Neuronal stem cell (in vitro differentiated cells): ENCODE measurements at regions not wholly inside any gene's neighbourhood (a gene's known extent, or its start where the extent isn't known, plus 50 kb on each side); places are given as distances from the start of the nearest gene placed in this dataset.
A peak's percentile ranks its signal among the peaks of the same experiment; 100 is the strongest.

ENCODE experiments used
- DNase-seq: peaks from one replicate; pipeline ENCODE4 v3.0.0-alpha.2; 2013; ENCODE audit warnings: low spot score
- H2AFZ ChIP-seq: one replicate; pipeline ENCODE4 v1.6.1; 2013; ENCODE audit warnings: mild to moderate bottlenecking, low read length, inconsistent platforms
- H2AK5ac ChIP-seq: 2 replicates; pipeline ENCODE4 v1.6.1; 2013; ENCODE audit warnings: low read depth, mild to moderate bottlenecking, inconsistent platforms, low read length, moderate library complexity, mixed read lengths
- H2BK120ac ChIP-seq: 2 replicates; pipeline ENCODE4 v1.6.1; 2013; ENCODE audit warnings: low read depth, mild to moderate bottlenecking, inconsistent platforms, low read length, moderate library complexity, mixed read lengths
- H2BK12ac ChIP-seq: one replicate; pipeline ENCODE4 v1.6.1; 2013; ENCODE audit warnings: low read length, inconsistent platforms
- H2BK15ac ChIP-seq: 2 replicates; pipeline ENCODE4 v1.6.1; 2013; ENCODE audit warnings: mild to moderate bottlenecking, low read length, inconsistent platforms, mixed read lengths
- H2BK5ac ChIP-seq: one replicate; pipeline ENCODE4 v1.6.1; 2013; ENCODE audit warnings: inconsistent platforms, mild to moderate bottlenecking, low read length, moderate library complexity
- H3K14ac ChIP-seq: one replicate; pipeline ENCODE4 v1.6.1; 2013; ENCODE audit warnings: low read length, inconsistent platforms
- H3K18ac ChIP-seq: 2 replicates; pipeline ENCODE4 v1.6.1; 2013; ENCODE audit warnings: low read length, inconsistent platforms
- H3K23ac ChIP-seq: 2 replicates; pipeline ENCODE4 v1.6.1; 2013; ENCODE audit warnings: low read depth, mild to moderate bottlenecking, mixed read lengths, low read length, inconsistent platforms; ENCODE audit not compliant: poor library complexity
- H3K27ac ChIP-seq: replicated peaks from 3 replicates; pipeline ENCODE4 v1.5.1; 2013; ENCODE audit warnings: low read length, inconsistent platforms
- H3K27me3 ChIP-seq, 3 experiments: 2 replicates each; pipeline ENCODE4 v1.6.1; 2013; ENCODE audit warnings: low read length in 3 of 3, mild to moderate bottlenecking in 2 of 3, inconsistent platforms in 1 of 3, low read depth in 1 of 3, mixed read lengths in 1 of 3, moderate library complexity in 1 of 3; ENCODE audit not compliant: control insufficient read depth in 3 of 3, insufficient read depth in 3 of 3
- H3K36me3 ChIP-seq, 2 donors: replicated peaks in 1 of 2; 2 replicates each; pipeline ENCODE4 v1.6.1; 2013; ENCODE audit warnings: low read length in 2 of 2; ENCODE audit not compliant: control insufficient read depth in 2 of 2, insufficient read depth in 2 of 2
- H3K4ac ChIP-seq: 2 replicates; pipeline ENCODE4 v1.6.1; 2013; ENCODE audit warnings: inconsistent platforms, mild to moderate bottlenecking, low read length, moderate library complexity
- H3K4me1 ChIP-seq, 2 donors: 1 replicate in 1 of 2; 2 replicates in 1 of 2; pipeline ENCODE4 v1.6.1; 2013; ENCODE audit warnings: low read length in 2 of 2, low read depth in 1 of 2; ENCODE audit not compliant: control insufficient read depth in 2 of 2, insufficient read depth in 1 of 2
- H3K4me2 ChIP-seq: one replicate; pipeline ENCODE4 v1.6.1; 2013; ENCODE audit warnings: mild to moderate bottlenecking, low read length, inconsistent platforms; ENCODE audit not compliant: insufficient read depth, poor library complexity, severe bottlenecking
- H3K4me3 ChIP-seq, 2 donors: 2 replicates each; pipeline ENCODE4 v1.5.1; 2013; ENCODE audit warnings: low read length in 2 of 2, mild to moderate bottlenecking in 2 of 2, inconsistent platforms in 1 of 2, moderate library complexity in 1 of 2
- H3K79me1 ChIP-seq: one replicate; pipeline ENCODE4 v1.6.1; 2013; ENCODE audit warnings: low read depth, mild to moderate bottlenecking, inconsistent platforms, low read length, moderate library complexity
- H3K9ac ChIP-seq: one replicate; pipeline ENCODE4 v1.6.1; 2013; ENCODE audit warnings: mild to moderate bottlenecking, low read depth, low read length, inconsistent platforms; ENCODE audit not compliant: poor library complexity
- H3K9me3 ChIP-seq, 2 donors: replicated peaks in 1 of 2; 2 replicates each; pipeline versions ENCODE3 to v1.6.1; 2013; ENCODE audit warnings: low read length in 2 of 2, mild to moderate bottlenecking in 2 of 2, inconsistent platforms in 1 of 2, low read depth in 1 of 2, mixed read lengths in 1 of 2, moderate library complexity in 1 of 2; ENCODE audit not compliant: control insufficient read depth in 2 of 2, insufficient read depth in 1 of 2
- H4K8ac ChIP-seq: one replicate; pipeline ENCODE4 v1.6.1; 2013; ENCODE audit warnings: low read depth, mild to moderate bottlenecking, inconsistent platforms, low read length, moderate library complexity
- H4K91ac ChIP-seq: one replicate; pipeline ENCODE4 v1.6.1; 2013; ENCODE audit warnings: low read length, low read depth, mild to moderate bottlenecking, inconsistent platforms; ENCODE audit not compliant: poor library complexity
- WGBS, 2 donors: extraction: QIAGEN DNeasy Blood & Tissue Kit; methylation state at CpG; one replicate each; pipeline ENCODE4 v1.1.7; 2013; ENCODE audit warnings: missing lambda C conversion rate in 2 of 2, mixed read lengths in 1 of 2; ENCODE audit not compliant: insufficient read length in 2 of 2, insufficient replicate concordance in 1 of 2; ENCODE audit errors: extremely low coverage in 2 of 2; 5-methylcytosine and 5-hydroxymethylcytosine counted together

DNA sequence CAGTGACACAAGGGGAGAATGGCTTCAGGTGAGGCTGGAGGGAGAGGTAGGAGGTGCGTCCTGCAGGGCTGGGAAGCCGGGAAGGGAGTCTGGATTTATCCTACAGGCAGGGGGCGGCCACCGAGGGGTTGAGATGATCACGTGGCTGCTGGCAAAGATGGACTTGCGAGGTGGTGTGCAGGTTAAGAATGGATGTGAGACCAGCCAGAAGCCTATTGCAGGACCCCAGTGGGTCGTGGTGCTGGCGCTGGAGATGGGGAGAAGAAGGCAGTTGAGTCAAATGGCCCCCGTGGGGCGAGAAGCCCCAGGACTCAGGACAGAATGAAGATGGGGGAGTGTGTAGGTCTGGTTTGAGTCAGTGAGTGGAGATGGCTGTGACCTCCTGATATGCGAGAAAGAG lies 183.1 kb downstream of the FAM43A start:
- H3K79me1 ChIP-seq = no peaks in the 10 kb centered on the region
- no peak overlapping the region for H3K9ac ChIP-seq
- H3K23ac ChIP-seq = no peak overlapping the region
- no peak overlapping the region for H3K4me3 ChIP-seq
- no peak overlapping the region for H2AFZ ChIP-seq
- H2AK5ac ChIP-seq = no peak overlapping the region
- H3K4ac ChIP-seq = no peak overlapping the region
- no peak overlapping the region for H2BK12ac ChIP-seq
- H3K27ac ChIP-seq = no peak overlapping the region
- no peak overlapping the region for H2BK120ac ChIP-seq
- no peak overlapping the region for H3K14ac ChIP-seq
- H2BK5ac ChIP-seq = no peak overlapping the region
- no peak for DNase-seq
- WGBS, 2 donors = no CpG with 5 or more reads among the region's 11 CpGs
- H3K36me3 ChIP-seq = no peaks in the 10 kb centered on the region
- H3K4me1 ChIP-seq = peaks cover 2 to 7% of the 10 kb centered on the region in 2 donors
- H3K18ac ChIP-seq = no peak overlapping the region
- H3K9me3 ChIP-seq = peaks cover 0 to 4% of the 10 kb centered on the region in 2 donors
- no peaks in the 10 kb centered on the region for H3K27me3 ChIP-seq
- no peak overlapping the region for H4K8ac ChIP-seq
- no peak overlapping the region for H3K4me2 ChIP-seq
- no peak overlapping the region for H2BK15ac ChIP-seq
- H4K91ac ChIP-seq = no peak overlapping the region

DNA sequence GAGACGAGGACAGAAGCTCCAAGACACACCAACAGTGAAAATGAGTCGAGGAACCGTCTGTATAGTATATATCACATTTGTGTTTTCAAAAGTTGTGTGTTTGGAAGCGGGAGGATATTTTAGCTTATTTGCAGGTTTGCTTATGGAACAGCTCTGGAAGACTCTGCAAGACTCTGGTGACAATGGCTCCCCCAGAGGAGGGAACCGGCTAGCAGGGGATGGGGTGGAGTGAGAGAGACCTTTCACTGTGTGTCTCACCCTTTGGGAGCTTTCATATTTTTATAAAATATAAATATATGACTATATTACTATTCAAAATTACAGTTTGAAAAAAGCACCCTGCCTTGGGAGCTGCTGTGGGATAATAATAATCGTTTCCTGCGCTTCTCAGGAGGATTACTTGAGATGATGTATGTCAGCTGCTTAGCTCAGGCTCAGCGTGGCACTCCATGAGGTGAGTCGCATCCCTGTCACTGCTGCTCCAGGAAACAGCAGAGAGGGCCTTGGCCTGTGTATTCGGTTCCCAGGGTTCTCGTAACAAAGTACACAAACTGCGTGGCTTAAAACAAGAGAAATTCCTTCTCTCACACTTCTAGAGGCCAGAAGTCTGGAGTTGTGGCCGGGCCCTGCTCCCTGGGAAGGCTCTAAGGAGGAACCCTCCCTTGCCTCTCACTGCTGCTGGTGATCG lies 183.9 kb downstream of the FAM43A start:
- H3K18ac ChIP-seq = no peak overlapping the region
- DNase-seq = no peak
- no peak overlapping the region for H3K27ac ChIP-seq
- no peaks in the 10 kb centered on the region for H3K79me1 ChIP-seq
- peaks cover 2 to 7% of the 10 kb centered on the region in 2 donors for H3K4me1 ChIP-seq
- H4K91ac ChIP-seq = no peak overlapping the region
- no peak overlapping the region for H2BK15ac ChIP-seq
- no peak overlapping the region for H3K23ac ChIP-seq
- H2AFZ ChIP-seq = no peak overlapping the region
- H3K4ac ChIP-seq = no peak overlapping the region
- H2BK5ac ChIP-seq = no peak overlapping the region
- no peak overlapping the region for H3K4me3 ChIP-seq
- no peak overlapping the region for H3K9ac ChIP-seq
- no peak overlapping the region for H3K4me2 ChIP-seq
- H3K9me3 ChIP-seq = peaks cover 0 to 4% of the 10 kb centered on the region in 2 donors
- H2BK12ac ChIP-seq = no peak overlapping the region
- H3K36me3 ChIP-seq = no peaks in the 10 kb centered on the region
- H3K27me3 ChIP-seq = no peaks in the 10 kb centered on the region
- H2AK5ac ChIP-seq = no peak overlapping the region
- H2BK120ac ChIP-seq = no peak overlapping the region
- H3K14ac ChIP-seq = no peak overlapping the region
- H4K8ac ChIP-seq = no peak overlapping the region
- WGBS, 2 donors = no CpG with 5 or more reads among the region's 14 CpGs

DNA sequence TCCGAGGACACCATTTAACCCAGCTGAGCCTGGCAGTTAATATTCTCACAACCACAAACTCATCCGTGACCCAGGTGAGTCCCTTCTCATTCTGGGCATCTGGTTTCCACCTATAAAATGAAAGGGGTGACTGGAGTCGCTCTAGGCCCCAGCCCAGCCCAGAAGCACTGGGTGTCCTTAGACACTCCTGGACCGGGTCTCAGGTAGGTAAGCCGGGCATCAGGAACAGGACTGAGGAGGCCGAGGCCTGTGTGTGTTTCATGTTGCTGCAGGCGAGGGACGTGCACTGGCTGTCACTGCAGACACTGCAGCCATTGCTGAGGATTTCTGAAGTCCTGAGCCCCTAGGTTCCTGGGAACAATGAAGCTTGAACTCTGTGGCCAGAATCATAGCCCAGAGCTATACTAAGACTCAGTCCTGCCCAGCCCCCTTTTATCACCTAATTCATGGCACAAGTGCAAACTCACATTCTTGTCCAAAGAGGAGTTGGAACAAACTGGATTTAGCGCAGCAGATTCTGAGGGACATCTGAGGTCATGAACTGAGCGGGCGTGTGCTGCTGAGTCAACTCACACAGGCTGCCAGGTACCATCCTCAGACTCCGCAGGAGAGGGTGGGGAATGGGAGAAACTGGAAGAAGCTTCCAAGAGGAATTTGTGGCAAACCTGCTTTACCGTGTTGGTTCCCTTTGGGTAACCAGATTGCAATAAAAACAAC lies 184.9 kb downstream of the FAM43A start:
- DNase-seq = no peak
- H3K79me1 ChIP-seq = no peaks in the 10 kb centered on the region

DNA sequence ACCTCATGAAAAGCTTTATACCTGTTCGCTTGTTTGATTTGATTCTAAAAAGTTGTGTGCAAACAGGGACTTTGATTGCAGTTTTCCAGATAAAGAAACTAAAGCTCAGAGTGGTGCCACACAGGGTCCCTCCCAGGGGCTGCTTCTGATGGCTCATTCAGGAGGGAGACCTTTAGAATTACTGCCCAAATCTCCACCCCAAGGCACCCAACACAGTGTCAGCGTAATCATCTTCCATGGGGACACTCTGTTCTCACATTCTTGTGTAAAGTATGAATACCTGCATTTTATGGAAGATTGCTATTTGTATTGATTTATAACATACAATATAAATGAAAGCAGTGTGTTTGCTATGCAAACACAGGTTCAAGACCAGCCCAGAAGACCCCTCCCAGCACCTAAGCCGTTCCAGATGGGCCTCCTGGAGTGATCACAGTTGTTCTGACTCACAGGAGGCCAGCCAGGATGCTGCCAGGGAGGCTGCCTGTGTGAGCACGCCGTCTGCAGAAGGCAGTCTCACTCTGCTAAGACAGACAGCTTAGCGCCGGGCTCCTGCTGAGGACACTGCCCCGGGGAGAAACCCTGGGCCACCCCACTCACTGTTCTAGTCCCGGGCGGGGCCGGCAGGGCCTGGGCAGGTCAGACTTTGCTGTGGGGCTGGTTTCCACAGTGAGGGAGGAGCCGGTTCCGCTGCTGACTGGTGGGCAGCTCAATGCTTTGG lies 185.6 kb downstream of the FAM43A start:
- no peak overlapping the region for H2BK5ac ChIP-seq
- no peak overlapping the region for H4K91ac ChIP-seq
- no peak overlapping the region for H3K4me2 ChIP-seq
- no peak overlapping the region for H3K9ac ChIP-seq
- H2BK120ac ChIP-seq = no peak overlapping the region
- no peak for DNase-seq
- H3K36me3 ChIP-seq = no peaks in the 10 kb centered on the region
- no peak overlapping the region for H3K4me3 ChIP-seq
- H2AK5ac ChIP-seq = peak overlapping the region; percentile 27
- no CpG with 5 or more reads among the region's 13 CpGs for WGBS, 2 donors
- peak overlapping the region; percentile 81 for H3K18ac ChIP-seq
- H3K9me3 ChIP-seq = peaks cover 0 to 4% of the 10 kb centered on the region in 2 donors
- H3K4me1 ChIP-seq = peaks cover 2 to 7% of the 10 kb centered on the region in 2 donors
- H3K23ac ChIP-seq = no peak overlapping the region
- H3K27ac ChIP-seq = no peak overlapping the region
- no peak overlapping the region for H2BK12ac ChIP-seq
- H3K27me3 ChIP-seq = no peaks in the 10 kb centered on the region
- H3K14ac ChIP-seq = no peak overlapping the region
- no peak overlapping the region for H2AFZ ChIP-seq
- no peak overlapping the region for H2BK15ac ChIP-seq
- H4K8ac ChIP-seq = no peak overlapping the region
- no peaks in the 10 kb centered on the region for H3K79me1 ChIP-seq
- H3K4ac ChIP-seq = no peak overlapping the region

More for the DNA sequence above, 184.9 kb downstream of the FAM43A start:
- H3K4ac ChIP-seq = no peak overlapping the region
- no peak overlapping the region for H3K4me2 ChIP-seq
- H2AK5ac ChIP-seq = no peak overlapping the region
- no peak overlapping the region for H4K91ac ChIP-seq
- H3K18ac ChIP-seq = no peak overlapping the region
- H2BK5ac ChIP-seq = no peak overlapping the region
- H3K14ac ChIP-seq = no peak overlapping the region
- no CpG with 5 or more reads among the region's 13 CpGs for WGBS, 2 donors
- H2BK12ac ChIP-seq = no peak overlapping the region
- no peak overlapping the region for H4K8ac ChIP-seq
- no peak overlapping the region for H3K23ac ChIP-seq
- no peak overlapping the region for H3K4me3 ChIP-seq
- H3K27me3 ChIP-seq = no peaks in the 10 kb centered on the region
- no peak overlapping the region for H2BK120ac ChIP-seq
- no peaks in the 10 kb centered on the region for H3K36me3 ChIP-seq
- H3K9me3 ChIP-seq = peaks cover 0 to 4% of the 10 kb centered on the region in 2 donors
- no peak overlapping the region for H3K9ac ChIP-seq
- no peak overlapping the region for H2BK15ac ChIP-seq
- no peak overlapping the region for H3K27ac ChIP-seq
- no peak overlapping the region for H2AFZ ChIP-seq
- peaks cover 2 to 7% of the 10 kb centered on the region in 2 donors for H3K4me1 ChIP-seq
